ENCODE measurements at regions not wholly inside any gene's neighbourhood (a gene's known extent, or its start where the extent isn't known, plus 50 kb on each side); places are given as distances from the start of the nearest gene placed in this dataset.

GRCh38 chr13:74871369-74872070 is 610.4 kb downstream of the TBC1D4 start:
- DNase-seq (ENCODE audit: low read depth in 2 of 2), result no peak

- no peak for DNase-seq (ENCODE audit: low read depth in 2 of 2)
Observed at GRCh38 chr13:74870865-74871264, 611.1 kb downstream of the TBC1D4 start.

GRCh38 chr13:74869846-74870245 is 612.1 kb downstream of the TBC1D4 start:
- no peak for DNase-seq (ENCODE audit: low read depth in 2 of 2)

GRCh38 chr13:74868049-74868448 is 613.9 kb downstream of the TBC1D4 start:
- DNase-seq (ENCODE audit: low read depth in 2 of 2), result no peak

- no peak for DNase-seq (ENCODE audit: low read depth in 2 of 2)
Observed at GRCh38 chr13:74867460-74867859, 614.5 kb downstream of the TBC1D4 start.

- no peak for DNase-seq (ENCODE audit: low read depth in 2 of 2)
Observed at GRCh38 chr13:74866101-74866500, 615.9 kb downstream of the TBC1D4 start.

GRCh38 chr13:74865656-74866055 is 616.3 kb downstream of the TBC1D4 start:
- DNase-seq (ENCODE audit: low read depth in 2 of 2), result no peak

GRCh38 chr13:74860789-74861188 is 621.2 kb downstream of the TBC1D4 start:
- no peak for DNase-seq (ENCODE audit: low read depth in 2 of 2)

- no peak for DNase-seq (ENCODE audit: low read depth in 2 of 2)
Observed at GRCh38 chr13:74850893-74851292, 631.1 kb downstream of the TBC1D4 start.

GRCh38 chr13:74847966-74848365 is 634.0 kb downstream of the TBC1D4 start:
- DNase-seq (ENCODE audit: low read depth in 2 of 2), result no peak

GRCh38 chr13:74845806-74846205 is 636.2 kb downstream of the TBC1D4 start:
- no peak for DNase-seq (ENCODE audit: low read depth in 2 of 2)

- DNase-seq (ENCODE audit: low read depth in 2 of 2), result no peak
Observed at GRCh38 chr13:74841651-74842050, 640.3 kb downstream of the TBC1D4 start.

GRCh38 chr13:74841123-74841522 is 640.8 kb downstream of the TBC1D4 start:
- no peak for DNase-seq (ENCODE audit: low read depth in 2 of 2)

GRCh38 chr13:74839656-74840055 is 642.3 kb downstream of the TBC1D4 start:
- no peak for DNase-seq (ENCODE audit: low read depth in 2 of 2)

- no peak for DNase-seq (ENCODE audit: low read depth in 2 of 2)
Observed at GRCh38 chr13:74838096-74838495, 643.9 kb downstream of the TBC1D4 start.

- DNase-seq (ENCODE audit: low read depth in 2 of 2), result no peak
Observed at GRCh38 chr13:74836628-74837027, 645.3 kb downstream of the TBC1D4 start.

- no peak for DNase-seq (ENCODE audit: low read depth in 2 of 2)
Observed at GRCh38 chr13:74835579-74835978, 646.4 kb downstream of the TBC1D4 start.

GRCh38 chr13:74825938-74826246 is 656.1 kb downstream of the TBC1D4 start:
- no peak for DNase-seq (ENCODE audit: low read depth in 2 of 2)

- DNase-seq (ENCODE audit: low read depth in 2 of 2), result no peak
Observed at GRCh38 chr13:74825152-74825937, 656.6 kb downstream of the TBC1D4 start.

- DNase-seq (ENCODE audit: low read depth in 2 of 2), result no peak
Observed at GRCh38 chr13:74820809-74821208, 661.2 kb downstream of the TBC1D4 start.

GRCh38 chr13:74819549-74819948 is 662.4 kb downstream of the TBC1D4 start:
- DNase-seq (ENCODE audit: low read depth in 2 of 2), result no peak

- DNase-seq (ENCODE audit: low read depth in 2 of 2), result no peak
Observed at GRCh38 chr13:74816737-74817136, 665.2 kb downstream of the TBC1D4 start.

- DNase-seq (ENCODE audit: low read depth in 2 of 2), result no peak
Observed at GRCh38 chr13:74796157-74796556, 662.0 kb upstream of the KLF12 start.

GRCh38 chr13:74795526-74795925 is 661.3 kb upstream of the KLF12 start:
- DNase-seq (ENCODE audit: low read depth in 2 of 2), result no peak

All from stimulated activated CD4-positive, alpha-beta T cell treated with anti-CD3 and anti-CD28 coated beads, Interleukin-1b, Interleukin-23, amount 100 ng/mL, for 4 hours (primary cell).